ENCODE measurements at regions not wholly inside any gene's neighbourhood (a gene's known extent, or its start where the extent isn't known, plus 50 kb on each side); places are given as distances from the start of the nearest gene placed in this dataset.

DNA sequence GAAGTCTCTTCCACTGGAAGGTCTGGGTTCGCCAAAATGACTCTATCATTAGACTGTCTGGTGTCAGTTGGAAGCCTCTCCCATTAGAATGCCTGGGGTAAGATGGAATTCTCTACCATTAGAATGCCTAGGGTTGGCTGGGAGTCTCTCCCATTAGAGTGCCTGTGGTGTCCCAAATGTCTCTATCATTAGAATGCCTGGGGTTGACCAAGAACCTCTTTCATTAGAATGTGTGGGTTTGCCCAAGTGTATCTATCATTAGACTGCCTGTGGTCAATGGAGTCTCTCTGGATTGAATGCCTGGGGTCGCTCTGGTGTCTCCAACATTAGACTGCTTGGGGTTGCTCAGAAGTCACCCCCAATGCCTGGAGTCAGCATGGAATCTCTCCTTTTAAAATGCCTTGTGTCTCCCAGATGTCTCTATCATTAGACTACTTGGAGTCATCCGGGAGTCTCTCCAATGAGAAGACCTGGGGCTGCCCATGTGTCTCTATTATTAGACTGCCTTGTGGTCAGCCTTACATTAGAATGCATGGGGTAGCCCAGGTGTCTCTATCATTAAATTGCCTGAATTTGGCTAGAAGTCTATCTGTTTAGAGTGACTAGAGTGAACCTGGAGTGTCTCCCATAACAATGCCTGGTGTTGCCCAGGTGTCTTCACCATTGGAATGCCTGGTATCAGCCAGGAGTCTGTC is 1518.4 kb downstream of the UQCRFS1 start:
- DNase-seq (ENCODE audit: low spot score), result no peak

DNA sequence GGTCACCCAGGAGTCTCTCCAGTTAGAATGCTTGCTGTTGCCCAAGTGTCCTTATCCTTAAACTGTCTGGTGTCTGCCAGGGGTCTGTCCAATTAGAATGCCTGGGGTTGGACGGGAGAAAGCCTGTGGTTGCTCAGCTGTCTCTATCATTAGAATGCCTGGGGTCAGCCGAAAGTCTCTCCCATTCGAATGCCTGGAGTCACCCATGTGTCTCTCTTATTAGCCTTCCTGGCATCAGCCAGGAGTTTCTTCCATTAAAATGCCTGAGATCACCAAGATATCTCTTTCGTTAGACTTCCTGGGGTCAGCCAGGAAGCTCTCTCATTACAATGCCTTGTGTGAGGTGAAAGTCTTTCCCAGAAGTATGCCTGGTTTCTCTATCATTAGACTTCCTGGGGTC is 1521.0 kb downstream of the UQCRFS1 start:
- DNase-seq (ENCODE audit: low spot score), result no peak

DNA sequence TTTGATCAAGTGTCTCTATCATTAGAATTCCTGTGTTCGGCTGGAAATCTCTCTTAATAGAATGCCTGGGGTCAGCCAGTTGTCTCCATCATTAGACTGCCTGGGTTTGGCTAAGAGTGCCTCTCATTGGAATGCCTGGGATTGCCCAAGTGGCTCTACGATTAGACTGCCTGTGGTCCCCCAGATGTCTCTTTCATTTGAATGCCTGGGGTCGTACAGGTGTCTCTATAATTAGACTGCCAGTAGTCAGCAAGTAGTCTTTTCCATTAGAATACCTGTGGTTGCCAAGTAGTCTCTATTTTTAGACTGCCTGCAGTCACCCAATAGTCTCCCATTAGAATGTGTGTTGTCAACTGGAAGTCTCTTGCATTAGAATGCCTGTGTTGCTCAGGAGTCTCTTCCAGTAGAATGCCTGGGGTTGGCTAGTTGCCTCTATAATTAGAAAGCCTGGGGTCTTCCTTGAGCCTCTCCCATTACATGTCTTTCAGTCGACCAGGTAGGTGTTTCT is 1523.2 kb downstream of the UQCRFS1 start:
- DNase-seq (ENCODE audit: low spot score), result no peak

DNA sequence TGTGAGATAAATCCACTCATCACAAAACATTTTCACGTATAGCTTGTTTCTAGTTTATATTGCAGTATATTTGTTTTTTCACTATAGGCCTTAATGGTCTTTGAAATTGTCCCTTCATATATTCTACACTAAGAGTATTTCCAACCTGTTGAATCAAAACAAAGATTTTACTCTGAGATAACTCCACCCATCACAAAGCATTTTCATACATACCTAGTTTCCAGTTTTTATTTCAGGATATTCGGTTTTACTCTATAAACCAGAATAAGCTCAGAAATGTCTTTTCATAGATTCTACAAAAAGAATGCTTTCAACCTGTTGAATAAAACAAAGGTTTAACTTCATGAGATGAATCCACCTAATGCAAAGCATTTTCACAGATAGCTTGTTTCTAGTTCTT is 1528.7 kb downstream of the UQCRFS1 start:
- DNase-seq (ENCODE audit: low spot score), result no peak

DNA sequence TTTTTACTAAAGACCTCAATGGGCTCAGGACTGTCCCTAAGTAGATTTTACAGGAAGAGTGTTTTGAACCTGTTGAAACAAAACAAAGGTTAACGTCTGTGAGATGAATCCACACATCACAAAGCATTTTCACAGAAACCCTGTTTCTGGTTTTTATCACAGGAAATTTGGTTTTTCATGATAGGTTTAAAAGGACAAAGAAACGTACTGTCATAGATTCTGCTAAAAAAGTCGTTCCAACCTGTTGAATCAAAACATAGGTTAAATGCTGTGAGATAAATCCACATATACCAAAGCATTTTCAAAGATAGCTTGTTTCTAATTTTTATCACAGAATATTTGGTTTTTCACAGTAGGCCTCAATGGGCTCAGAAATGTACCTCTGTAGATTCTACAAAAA is 1531.0 kb downstream of the UQCRFS1 start:
- DNase-seq (ENCODE audit: low spot score), result no peak

DNA sequence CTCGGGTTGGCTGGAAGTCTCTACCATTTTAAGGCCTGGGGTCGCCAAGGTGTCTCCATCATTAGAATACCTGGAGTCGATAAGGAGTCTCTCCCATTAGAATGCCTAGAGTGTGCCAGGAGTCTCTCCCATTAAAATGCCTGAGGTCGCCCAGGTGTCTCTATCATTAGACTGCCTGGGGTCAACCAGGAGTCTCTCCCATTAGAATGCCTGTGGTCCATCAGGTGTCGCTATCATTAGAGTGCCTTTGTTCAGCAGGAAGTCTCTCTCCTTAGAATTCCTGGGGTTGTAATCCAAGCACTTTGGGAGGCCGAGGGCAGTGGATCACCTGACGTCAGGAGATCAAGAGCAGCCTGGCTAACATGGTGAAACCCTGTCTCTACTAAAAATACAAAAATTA is 1533.0 kb downstream of the UQCRFS1 start:
- no peak for DNase-seq (ENCODE audit: low spot score)

DNA sequence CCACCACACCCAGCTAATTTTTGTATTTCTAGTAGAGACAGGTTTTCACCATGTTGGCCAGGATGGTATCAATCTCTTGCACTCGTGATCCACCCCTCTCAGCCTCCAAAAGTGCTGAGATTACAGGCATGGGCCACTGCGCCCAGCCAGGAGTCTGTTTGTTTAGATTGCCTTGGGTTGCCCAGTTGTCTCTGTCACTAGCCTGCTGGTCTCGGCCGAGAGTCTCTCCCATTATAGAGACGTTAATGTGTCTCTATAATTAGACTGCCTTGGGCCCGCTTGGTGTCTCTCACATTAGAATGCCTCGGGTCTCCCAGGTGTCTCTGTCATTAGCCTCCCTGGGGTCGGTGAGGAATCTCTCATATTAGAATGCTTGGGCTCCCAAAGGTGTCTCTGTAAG is 1533.6 kb downstream of the UQCRFS1 start:
- no peak for DNase-seq (ENCODE audit: low spot score)

DNA sequence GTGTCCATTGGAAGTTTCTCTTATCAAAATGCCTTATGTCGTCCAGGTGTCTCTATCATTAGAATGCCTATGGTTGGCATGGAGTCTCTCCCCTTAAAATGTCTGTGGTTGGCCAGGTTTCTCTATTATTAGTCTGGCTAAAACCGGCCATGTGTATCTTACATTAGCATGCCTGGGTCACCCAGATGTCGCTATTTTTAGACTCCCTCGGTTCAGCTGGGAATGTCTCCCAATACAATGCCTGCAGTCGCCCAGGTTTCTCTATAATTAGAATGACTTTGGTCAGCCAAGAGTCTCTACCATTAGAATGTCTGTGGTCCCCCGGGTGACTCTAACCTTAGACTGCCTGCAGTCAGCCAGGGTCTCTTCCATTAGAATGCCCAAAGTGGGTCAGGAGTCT is 1536.1 kb downstream of the UQCRFS1 start:
- DNase-seq (ENCODE audit: low spot score), result no peak

DNA sequence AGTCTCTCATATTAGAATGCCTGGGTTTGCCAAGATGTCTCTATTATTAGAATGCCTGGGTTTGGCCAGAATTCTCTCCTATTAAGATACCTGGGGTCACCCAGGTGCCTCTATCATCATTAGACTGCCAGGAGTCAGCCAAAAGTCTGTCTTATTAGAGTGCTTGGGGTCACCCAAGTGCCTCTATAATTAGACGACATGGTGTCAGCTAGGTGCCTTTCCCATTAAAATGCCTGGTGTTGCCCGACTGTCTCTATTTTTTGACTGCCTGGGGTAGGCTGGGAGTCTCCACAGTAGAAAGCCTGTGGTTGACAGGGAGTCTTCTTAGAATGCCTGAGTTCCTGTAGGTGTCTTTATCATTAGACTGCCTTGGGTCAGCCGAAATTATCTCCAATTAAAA is 1536.6 kb downstream of the UQCRFS1 start:
- DNase-seq (ENCODE audit: low spot score), result no peak

DNA sequence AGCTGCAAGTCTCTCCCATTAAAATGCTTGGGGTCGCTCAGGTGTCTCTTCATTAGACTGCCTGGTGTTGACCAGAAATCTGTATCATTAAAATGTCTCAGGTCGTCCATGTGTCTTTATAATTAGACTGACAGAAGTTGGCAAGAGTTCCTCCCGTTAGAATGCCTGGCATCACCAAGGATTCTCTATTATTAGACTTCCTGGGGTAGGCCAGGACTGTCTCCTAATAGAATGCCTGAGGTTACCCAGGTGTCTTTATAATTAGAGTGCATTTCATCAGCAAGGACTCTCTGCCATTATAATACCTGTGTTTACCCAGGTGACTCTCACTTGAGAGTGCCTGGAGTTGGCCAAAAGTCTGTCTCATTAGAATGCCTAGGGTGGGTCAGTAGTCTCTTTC is 1537.2 kb downstream of the UQCRFS1 start:
- DNase-seq (ENCODE audit: low spot score), result no peak

DNA sequence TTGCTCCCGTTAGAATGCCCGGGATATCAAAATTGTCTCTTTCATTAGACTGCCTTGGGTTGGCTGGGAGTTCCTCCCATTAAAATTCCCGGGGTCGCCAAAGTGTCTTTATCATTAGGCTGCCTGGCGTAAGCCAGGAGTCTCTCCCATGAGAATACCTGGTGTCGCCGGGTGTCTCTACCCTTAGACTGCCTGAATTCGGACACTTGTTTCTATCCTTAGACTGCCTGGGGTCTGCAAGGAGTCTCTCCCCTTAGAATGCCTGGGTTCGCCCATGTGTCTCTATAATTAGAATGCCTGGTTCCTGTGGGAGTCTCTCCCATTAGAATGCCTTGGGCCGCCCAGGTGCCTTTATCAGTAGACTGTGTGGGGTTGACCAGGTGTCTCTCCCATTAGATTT is 1538.2 kb downstream of the UQCRFS1 start:
- DNase-seq (ENCODE audit: low spot score), result no peak

DNA sequence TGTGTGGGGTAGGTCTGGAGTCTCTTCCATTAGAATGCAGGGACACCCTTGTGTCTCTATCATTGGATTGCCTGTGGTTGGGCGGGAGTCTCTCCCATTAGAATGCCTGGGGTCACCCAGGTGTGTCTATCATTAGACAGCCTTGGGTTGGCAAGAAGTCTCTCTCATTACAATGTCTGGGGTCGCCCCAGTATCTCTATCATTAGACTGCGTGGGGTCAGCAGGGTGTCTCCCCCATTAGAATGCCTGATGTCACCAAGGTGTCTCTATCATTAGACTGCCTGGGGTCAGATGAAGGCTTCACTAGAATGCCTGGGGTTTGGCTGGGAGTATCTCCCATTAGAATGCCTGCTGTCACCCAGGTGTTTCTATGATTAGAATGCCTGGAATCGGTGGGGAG is 1539.0 kb downstream of the UQCRFS1 start:
- DNase-seq (ENCODE audit: low spot score), result no peak

DNA sequence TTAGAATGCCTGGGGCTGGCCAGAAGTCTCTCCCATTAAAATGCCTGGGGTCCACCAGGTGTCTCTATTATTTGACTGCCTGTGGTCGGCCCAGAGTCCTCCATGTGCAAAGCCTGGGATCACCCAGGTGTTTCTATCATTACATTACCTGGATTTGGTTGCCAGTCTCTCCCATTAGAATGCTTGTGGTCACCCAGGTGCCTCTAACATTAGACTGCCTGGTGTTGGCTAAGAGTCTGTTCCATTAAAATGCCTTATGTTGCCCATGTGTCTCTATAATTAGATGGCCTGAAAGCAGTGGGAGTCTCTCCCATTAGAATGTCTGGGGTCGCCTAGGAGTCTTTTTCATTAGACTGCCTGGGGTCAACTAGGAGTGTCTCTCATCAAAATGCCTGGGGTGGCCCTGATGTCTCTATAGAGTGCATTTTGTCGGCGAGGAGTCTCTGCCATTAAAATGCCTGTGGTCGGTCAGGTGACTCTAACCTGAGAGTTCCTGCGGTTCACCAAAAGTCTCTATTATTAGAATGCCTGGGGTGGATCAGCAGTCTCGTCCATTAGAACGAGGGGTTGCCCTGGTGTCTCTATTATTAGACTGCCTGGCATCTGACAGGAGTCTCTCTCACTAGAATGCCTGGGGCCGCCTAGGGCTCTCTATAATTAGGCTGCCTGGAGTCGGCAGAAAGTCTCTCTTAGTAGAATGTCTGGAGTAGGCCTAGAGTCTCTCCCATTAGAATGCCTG is 1540.5 kb downstream of the UQCRFS1 start:
- no peak for DNase-seq (ENCODE audit: low spot score)

DNA sequence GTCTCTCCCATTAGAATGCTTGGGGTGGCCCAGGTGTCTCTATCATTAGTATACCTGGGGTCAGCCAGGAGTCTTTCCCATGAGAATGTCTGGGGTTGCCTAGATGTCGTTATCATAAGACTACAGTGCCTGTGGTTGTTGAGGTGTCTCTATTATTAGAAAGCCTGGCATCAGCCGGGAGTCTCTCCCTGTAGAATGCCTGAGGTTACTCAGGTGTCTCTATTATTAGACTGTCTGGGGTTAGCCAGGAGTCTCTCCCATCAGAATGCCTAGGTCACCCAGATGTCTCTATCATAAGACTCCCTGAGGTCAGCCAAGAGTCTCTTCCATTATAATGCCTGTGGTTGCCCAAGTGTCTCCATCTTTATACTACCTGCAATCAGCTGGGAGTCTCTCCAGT is 1541.1 kb downstream of the UQCRFS1 start:
- DNase-seq (ENCODE audit: low spot score), result no peak

DNA sequence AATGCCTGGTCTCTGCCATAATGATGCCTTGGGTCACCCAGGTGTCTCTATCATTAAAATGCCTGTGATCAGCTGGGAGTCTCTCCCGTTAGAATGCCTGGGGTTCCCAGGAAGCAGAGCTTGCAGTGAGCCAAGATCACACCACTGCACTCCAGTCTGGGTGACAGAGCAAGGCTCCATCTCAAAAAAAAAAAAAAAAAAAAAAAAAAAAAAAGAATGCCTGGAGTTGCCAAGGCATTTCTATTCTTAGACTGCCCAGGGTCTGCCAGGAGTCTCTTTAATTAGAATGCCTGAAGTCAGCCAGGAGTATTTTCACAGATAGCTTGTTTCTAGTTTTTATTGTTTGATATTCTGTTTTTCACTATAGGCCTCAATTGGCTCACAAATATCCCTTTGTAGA is 1552.5 kb downstream of the UQCRFS1 start:
- no peak for DNase-seq (ENCODE audit: low spot score)

DNA sequence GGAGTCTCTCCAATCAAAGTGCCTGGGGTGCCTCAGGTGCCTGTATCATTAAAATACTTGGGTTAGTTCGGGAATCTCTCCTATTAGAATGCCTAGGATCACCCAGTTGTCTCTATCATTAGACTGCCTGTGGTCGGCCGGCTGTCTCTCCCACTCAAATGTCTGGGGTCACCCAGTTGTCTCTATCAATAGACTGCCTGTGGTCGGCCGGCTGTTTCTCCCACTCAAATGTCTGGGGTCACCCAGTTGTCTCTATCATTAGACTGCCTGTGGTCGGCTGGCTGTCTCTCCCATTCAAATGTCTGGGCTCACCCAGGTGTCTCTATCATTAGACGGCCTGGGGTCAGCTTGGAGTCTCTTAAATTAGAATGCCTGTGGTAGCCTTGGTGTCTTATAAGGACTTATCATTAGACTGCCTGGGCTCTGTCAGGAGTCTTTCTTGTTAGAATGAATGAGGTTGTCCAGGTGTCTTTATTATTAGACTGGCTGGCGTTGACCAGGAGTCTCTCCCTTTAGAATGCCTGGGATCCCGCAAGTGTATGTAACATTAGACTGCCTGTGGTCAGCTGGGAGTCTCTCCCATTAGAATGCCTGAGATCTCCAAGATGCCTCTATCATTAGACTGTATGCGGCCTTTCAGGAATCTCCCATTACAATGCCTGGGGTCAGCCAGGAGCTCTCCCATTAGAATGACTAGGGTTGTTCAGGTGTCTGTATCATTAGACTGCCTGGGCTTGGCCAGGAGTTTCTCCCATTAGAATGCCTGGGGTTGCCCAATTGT is 1555.5 kb downstream of the UQCRFS1 start:
- DNase-seq (ENCODE audit: low spot score), result no peak

DNA sequence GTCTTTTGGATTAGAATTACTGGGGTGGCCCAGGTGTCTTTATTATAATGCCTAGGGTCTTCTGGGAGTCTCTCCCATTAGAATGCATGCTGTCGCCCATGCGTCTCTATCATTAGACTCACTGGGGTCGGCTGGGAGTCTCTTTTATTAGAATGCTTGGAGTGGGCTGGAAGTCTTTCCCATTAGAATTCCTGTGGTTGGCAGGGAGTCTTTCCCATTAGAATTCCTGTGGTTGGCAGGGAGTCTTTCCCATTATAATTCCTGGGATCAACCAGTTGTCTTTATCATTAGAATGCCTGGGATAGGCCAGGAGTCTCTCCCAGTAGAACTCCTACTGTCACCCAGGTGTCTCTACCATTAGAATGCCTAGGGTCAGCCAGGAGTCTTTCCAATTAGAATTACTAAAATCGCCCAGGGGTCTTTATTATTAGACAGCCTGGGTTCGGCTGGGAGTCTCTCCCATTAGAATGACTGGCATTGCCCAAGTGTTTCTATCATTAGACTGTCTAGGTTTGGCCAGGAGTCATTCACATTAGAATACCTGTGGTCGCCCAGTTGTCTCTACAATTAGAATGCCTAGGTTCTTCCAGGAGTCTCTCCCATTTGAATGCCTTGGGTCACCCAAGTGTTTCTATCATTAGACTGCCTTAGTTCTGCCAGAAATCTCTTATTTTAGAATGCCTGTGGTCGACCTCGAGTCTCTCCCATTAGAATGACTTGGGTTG is 1558.5 kb downstream of the UQCRFS1 start:
- DNase-seq (ENCODE audit: low spot score), result no peak

DNA sequence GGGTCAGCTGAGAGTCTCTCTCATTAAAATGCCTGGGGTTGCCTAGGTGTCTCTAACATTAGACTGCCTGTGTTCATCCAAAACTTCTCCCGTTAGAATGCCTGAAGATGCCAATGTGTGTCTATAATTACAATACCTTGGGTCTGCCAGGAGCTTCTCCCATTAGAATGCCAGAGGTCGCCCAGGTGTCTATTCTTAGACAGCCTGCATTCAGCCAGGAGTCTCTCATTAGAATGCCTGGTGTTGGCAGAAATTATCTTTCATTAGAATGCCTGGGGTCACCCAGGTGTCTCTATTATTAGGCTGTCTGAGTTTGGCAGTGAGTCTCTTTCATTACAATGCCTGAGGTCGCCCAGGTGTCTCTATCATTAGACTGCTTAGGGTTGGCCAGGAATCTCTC is 1560.2 kb downstream of the UQCRFS1 start:
- DNase-seq (ENCODE audit: low spot score), result no peak

DNA sequence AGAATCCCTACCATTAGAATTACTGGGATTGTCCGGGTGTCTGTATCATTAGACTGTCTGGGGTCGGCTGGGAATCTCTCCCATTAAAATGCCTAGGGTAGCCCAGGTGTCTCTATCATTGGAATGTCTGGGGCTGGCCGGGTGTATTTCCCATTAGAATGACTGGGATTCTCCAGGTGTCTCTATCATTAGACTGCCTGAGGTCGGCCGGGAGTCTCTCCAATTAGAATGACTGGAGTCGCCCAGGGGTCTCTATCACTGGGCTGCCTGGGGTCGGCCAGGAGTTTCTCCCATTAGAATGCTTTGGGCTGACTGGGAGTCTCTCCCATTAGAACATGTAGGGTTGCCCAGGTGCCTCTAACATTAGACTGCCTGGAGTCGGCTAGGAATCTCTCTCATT is 1560.7 kb downstream of the UQCRFS1 start:
- no peak for DNase-seq (ENCODE audit: low spot score)

DNA sequence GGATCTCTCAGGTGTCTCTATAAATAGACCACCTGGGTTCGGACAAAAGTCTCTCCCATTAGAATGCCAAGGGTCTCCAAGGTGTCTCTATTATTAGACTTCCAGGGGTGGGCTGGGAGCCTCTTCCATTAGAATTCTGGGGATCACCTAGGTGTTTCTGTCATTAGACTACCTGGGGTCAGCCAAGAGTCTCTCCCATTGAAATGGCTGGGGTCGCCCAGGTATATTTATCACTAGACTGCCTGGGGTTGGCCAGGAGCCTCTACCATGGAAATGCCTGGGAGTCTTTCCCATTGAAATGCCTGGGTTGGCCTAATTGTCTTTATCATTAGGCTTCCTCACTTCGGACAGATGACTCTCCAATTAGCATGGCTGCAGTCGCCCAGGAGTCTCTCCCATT is 1565.5 kb downstream of the UQCRFS1 start:
- DNase-seq (ENCODE audit: low spot score), result no peak

DNA sequence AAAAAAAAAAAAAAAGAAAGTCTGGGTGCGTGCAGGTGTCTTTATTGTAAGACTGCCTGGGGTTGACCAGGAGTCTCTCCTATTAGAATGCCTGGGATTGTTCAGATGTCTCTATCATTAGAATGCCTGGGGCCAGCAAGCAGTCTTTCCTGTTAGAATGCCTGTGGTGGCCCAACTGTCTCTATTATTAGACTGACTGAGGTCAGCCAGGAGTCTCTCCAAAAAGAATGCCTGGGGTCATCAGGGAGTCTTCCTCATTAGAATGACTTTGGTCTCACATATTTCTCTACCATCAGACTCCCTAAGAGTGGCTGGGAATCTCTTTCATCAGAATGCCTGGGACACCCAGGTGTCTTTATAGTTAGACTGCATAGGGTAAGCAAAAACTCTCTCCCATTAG is 1577.5 kb downstream of the UQCRFS1 start:
- no peak for DNase-seq (ENCODE audit: low spot score)

DNA sequence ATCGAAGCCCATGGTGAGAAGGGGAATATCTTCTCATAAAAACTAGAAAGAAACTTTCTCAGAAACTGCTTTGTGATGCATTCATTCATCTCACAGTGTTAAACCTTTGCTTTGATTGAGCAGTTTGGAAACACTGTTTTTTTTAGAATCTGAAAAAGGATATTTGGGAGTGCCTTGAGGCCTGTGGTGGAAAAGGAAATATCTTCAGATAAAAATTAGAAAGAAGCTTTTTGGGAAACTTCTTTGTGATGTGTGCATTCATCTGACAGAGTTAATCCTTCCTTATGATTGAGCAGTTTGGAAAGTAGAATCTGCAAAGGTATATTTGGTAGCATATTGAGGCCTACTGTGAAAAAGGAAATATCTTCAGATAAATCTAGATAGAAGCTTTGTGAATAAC is 1594.9 kb downstream of the UQCRFS1 start:
- DNase-seq (ENCODE audit: low spot score), result no peak

Data from globus pallidus (tissue), 1 donor.